ENCODE measurements at regions not wholly inside any gene's neighbourhood (a gene's known extent, or its start where the extent isn't known, plus 50 kb on each side); places are given as distances from the start of the nearest gene placed in this dataset.
A peak's percentile ranks its signal among the peaks of the same experiment; 100 is the strongest.

DNA sequence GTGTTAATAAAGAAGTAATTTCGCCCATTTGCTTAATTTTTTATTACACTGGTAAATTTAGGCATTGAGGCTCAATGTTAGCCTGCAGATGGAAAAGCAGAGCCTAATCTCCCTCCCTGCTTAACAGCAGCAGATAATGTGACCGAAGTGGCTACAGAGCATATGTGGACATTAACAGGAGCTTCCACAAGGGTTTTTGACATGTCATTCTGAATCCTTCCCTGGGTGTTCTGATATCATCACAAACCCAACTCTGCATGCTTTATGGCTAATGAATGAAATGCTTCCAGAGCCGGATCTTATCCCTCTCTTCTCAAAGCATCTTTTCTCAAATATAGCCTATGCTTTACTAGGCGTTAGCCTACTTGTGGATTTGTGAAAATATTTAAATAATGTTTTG lies 208.6 kb downstream of the CAAP1 start:
- TF ChIP-seq TOX (CRISPR knock-in tag; IDR thresholded peaks at IDR 0.05; ENCODE audit: borderline replicate concordance) (no peak), ESRRG (CRISPR knock-in tag; IDR thresholded peaks at IDR 0.05) (no peak), RARB (CRISPR knock-in tag; IDR thresholded peaks at IDR 0.05) (no peak), ZNF565 (CRISPR knock-in tag; conservative IDR thresholded peaks at IDR 0.05; ENCODE audit: low read depth) (no peak), SNAI2 (CRISPR knock-in tag; IDR thresholded peaks at IDR 0.05) (no peak), BACH2 (CRISPR knock-in tag; IDR thresholded peaks at IDR 0.05; ENCODE audit: borderline replicate concordance) (no peak)
- TF ChIP-seq, protein P1, sequence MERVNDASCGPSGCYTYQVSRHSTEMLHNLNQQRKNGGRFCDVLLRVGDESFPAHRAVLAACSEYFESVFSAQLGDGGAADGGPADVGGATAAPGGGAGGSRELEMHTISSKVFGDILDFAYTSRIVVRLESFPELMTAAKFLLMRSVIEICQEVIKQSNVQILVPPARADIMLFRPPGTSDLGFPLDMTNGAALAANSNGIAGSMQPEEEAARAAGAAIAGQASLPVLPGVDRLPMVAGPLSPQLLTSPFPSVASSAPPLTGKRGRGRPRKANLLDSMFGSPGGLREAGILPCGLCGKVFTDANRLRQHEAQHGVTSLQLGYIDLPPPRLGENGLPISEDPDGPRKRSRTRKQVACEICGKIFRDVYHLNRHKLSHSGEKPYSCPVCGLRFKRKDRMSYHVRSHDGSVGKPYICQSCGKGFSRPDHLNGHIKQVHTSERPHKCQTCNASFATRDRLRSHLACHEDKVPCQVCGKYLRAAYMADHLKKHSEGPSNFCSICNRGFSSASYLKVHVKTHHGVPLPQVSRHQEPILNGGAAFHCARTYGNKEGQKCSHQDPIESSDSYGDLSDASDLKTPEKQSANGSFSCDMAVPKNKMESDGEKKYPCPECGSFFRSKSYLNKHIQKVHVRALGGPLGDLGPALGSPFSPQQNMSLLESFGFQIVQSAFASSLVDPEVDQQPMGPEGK (CRISPR knock-in tag; IDR thresholded peaks at IDR 0.05; ENCODE audit: borderline replicate concordance), result no peak
- TF ChIP-seq, protein P2, sequence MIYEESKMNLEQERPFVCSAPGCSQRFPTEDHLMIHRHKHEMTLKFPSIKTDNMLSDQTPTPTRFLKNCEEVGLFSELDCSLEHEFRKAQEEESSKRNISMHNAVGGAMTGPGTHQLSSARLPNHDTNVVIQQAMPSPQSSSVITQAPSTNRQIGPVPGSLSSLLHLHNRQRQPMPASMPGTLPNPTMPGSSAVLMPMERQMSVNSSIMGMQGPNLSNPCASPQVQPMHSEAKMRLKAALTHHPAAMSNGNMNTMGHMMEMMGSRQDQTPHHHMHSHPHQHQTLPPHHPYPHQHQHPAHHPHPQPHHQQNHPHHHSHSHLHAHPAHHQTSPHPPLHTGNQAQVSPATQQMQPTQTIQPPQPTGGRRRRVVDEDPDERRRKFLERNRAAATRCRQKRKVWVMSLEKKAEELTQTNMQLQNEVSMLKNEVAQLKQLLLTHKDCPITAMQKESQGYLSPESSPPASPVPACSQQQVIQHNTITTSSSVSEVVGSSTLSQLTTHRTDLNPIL (CRISPR knock-in tag; IDR thresholded peaks at IDR 0.05; ENCODE audit: low read depth), result no peak
- TF ChIP-seq, protein P3, sequence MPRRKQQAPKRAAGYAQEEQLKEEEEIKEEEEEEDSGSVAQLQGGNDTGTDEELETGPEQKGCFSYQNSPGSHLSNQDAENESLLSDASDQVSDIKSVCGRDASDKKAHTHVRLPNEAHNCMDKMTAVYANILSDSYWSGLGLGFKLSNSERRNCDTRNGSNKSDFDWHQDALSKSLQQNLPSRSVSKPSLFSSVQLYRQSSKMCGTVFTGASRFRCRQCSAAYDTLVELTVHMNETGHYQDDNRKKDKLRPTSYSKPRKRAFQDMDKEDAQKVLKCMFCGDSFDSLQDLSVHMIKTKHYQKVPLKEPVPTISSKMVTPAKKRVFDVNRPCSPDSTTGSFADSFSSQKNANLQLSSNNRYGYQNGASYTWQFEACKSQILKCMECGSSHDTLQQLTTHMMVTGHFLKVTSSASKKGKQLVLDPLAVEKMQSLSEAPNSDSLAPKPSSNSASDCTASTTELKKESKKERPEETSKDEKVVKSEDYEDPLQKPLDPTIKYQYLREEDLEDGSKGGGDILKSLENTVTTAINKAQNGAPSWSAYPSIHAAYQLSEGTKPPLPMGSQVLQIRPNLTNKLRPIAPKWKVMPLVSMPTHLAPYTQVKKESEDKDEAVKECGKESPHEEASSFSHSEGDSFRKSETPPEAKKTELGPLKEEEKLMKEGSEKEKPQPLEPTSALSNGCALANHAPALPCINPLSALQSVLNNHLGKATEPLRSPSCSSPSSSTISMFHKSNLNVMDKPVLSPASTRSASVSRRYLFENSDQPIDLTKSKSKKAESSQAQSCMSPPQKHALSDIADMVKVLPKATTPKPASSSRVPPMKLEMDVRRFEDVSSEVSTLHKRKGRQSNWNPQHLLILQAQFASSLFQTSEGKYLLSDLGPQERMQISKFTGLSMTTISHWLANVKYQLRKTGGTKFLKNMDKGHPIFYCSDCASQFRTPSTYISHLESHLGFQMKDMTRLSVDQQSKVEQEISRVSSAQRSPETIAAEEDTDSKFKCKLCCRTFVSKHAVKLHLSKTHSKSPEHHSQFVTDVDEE (CRISPR knock-in tag; IDR thresholded peaks at IDR 0.05), result 0 out of 2 replicates have a peak, but pooled peaks have one; percentile 17

Measured in SK-N-SH treated with all-trans-retinoic acid at 6 μM for 48 hours (cell line).